GM12878 (cell line): ENCODE measurements at regions not wholly inside any gene's neighbourhood (a gene's known extent, or its start where the extent isn't known, plus 50 kb on each side); places are given as distances from the start of the nearest gene placed in this dataset.

Experiments used
- CTCF ChIP-seq, 3 experiments: IDR thresholded peaks in 2 of 3; conservative IDR thresholded peaks in 1 of 3; 2 replicates each; pipeline ENCODE4 v1.5.1; 2011; ENCODE audit warnings: low read depth in 3 of 3, low read length in 3 of 3, mild to moderate bottlenecking in 3 of 3, control low read depth in 2 of 3, moderate library complexity in 2 of 3, inconsistent platforms in 1 of 3, mixed read lengths in 1 of 3; ENCODE audit not compliant: control insufficient read depth in 2 of 3, insufficient read depth in 1 of 3; ENCODE audit errors: extremely low read depth in 1 of 3
- HDAC6 ChIP-seq: fragments of 200-600 bp; sonication (generic); IDR thresholded peaks from one replicate; pipeline ENCODE4 v1.8.0; 2017; ENCODE audit warnings: antibody characterized with exemption; ENCODE audit not compliant: unreplicated experiment
- HDGF ChIP-seq: fragments of 450-650 bp; IDR thresholded peaks from 2 replicates; pipeline ENCODE4 v1.6.1; 2016; ENCODE audit warnings: antibody characterized with exemption
- MXI1 ChIP-seq: fragments of 150-350 bp; IDR thresholded peaks from 2 replicates; pipeline ENCODE4 v1.6.1; 2011; ENCODE audit warnings: low read depth, mild to moderate bottlenecking, inconsistent platforms, low read length, improper control_type of control experiment
- POLR2A ChIP-seq: IDR thresholded peaks from 2 replicates; pipeline ENCODE4 v1.6.1; 2011; ENCODE audit warnings: low read depth, mild to moderate bottlenecking, low read length
- POLR2AphosphoS5 ChIP-seq: IDR thresholded peaks from 2 replicates; pipeline ENCODE4 v1.6.1; 2011; ENCODE audit warnings: mild to moderate bottlenecking, low read length, inconsistent platforms
- SP1 ChIP-seq: IDR thresholded peaks from one replicate; pipeline ENCODE4 v1.6.1; 2011; ENCODE audit warnings: low read depth, low read length
- TBL1XR1 ChIP-seq: IDR thresholded peaks from 2 replicates; pipeline ENCODE4 v1.6.1; 2012; ENCODE audit warnings: low read depth, low read length, improper control_type of control experiment
- ZNF687 ChIP-seq: fragments of 450-650 bp; IDR thresholded peaks from 2 replicates; pipeline ENCODE4 v1.6.1; 2017; ENCODE audit warnings: mild to moderate bottlenecking, moderate library complexity
- TF ChIP-seq, protein P1 (sequence below): IDR thresholded peaks from 2 replicates; pipeline ENCODE4 v1.6.1; 2012; ENCODE audit warnings: improper control_type of control experiment, low read depth, low read length; ENCODE audit not compliant: insufficient replicate concordance
- TF ChIP-seq, protein P2 (sequence below): IDR thresholded peaks from 2 replicates; pipeline ENCODE4 v1.6.1; 2012; ENCODE audit warnings: low read depth, low read length, improper control_type of control experiment

DNA sequence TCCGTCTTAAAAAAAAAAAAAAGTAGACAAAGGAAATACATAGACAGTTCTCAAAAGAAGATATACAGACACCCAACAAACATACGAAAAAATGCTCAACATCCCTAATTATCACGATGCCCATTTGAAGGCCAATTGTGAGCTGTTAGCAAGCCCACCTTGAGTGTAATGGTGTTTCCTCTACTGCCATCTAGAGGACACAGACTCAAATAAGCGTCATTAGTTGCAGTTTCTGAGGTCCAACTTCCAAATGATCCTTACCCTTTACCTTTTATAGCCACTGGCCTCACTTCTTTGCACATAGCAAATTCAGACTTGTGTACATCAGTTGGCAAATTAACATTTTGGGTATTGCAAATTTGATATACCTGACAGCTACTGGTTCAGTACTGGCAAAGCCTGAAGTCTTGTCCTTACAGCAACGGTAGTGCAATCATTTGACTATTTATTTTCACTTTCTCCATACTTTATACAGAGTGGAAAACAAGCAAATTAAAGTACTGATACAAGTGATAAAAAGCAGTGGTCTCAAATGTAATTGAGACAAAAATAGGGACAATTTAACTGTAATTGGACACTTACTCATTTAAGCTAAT, 536.3 kb upstream of the EEF2KMT start:
- TF ChIP-seq HDAC6 (no peak), CTCF (IDR thresholded peaks at IDR 0.05 in 2 of 3, conservative IDR thresholded peaks at IDR 0.05 in 1 of 3; ENCODE audit: control insufficient read depth in 2 of 3, extremely low read depth in 1 of 3, insufficient read depth in 1 of 3, low read depth in 3 of 3, low read length in 3 of 3) (peak in 2 of 3 experiments; percentile 43 to 46; a peak in 5 of 6 replicates), MXI1 (no peak), POLR2AphosphoS5 (no peak), HDGF (no peak), SP1 (no peak), ZNF687 (no peak), TBL1XR1 (no peak), POLR2A (no peak)
- TF ChIP-seq, protein P1, sequence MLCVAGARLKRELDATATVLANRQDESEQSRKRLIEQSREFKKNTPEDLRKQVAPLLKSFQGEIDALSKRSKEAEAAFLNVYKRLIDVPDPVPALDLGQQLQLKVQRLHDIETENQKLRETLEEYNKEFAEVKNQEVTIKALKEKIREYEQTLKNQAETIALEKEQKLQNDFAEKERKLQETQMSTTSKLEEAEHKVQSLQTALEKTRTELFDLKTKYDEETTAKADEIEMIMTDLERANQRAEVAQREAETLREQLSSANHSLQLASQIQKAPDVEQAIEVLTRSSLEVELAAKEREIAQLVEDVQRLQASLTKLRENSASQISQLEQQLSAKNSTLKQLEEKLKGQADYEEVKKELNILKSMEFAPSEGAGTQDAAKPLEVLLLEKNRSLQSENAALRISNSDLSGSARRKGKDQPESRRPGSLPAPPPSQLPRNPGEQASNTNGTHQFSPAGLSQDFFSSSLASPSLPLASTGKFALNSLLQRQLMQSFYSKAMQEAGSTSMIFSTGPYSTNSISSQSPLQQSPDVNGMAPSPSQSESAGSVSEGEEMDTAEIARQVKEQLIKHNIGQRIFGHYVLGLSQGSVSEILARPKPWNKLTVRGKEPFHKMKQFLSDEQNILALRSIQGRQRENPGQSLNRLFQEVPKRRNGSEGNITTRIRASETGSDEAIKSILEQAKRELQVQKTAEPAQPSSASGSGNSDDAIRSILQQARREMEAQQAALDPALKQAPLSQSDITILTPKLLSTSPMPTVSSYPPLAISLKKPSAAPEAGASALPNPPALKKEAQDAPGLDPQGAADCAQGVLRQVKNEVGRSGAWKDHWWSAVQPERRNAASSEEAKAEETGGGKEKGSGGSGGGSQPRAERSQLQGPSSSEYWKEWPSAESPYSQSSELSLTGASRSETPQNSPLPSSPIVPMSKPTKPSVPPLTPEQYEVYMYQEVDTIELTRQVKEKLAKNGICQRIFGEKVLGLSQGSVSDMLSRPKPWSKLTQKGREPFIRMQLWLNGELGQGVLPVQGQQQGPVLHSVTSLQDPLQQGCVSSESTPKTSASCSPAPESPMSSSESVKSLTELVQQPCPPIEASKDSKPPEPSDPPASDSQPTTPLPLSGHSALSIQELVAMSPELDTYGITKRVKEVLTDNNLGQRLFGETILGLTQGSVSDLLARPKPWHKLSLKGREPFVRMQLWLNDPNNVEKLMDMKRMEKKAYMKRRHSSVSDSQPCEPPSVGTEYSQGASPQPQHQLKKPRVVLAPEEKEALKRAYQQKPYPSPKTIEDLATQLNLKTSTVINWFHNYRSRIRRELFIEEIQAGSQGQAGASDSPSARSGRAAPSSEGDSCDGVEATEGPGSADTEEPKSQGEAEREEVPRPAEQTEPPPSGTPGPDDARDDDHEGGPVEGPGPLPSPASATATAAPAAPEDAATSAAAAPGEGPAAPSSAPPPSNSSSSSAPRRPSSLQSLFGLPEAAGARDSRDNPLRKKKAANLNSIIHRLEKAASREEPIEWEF = no peak
- TF ChIP-seq, protein P2, sequence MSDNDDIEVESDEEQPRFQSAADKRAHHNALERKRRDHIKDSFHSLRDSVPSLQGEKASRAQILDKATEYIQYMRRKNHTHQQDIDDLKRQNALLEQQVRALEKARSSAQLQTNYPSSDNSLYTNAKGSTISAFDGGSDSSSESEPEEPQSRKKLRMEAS = no peak
